ENCODE measurements at regions not wholly inside any gene's neighbourhood (a gene's known extent, or its start where the extent isn't known, plus 50 kb on each side); places are given as distances from the start of the nearest gene placed in this dataset.

GRCh38 chr5:161960314-161960713 lies 107.3 kb upstream of the GABRG2 start:
- DNase-seq (ENCODE audit: low spot score) = no peak

DNA sequence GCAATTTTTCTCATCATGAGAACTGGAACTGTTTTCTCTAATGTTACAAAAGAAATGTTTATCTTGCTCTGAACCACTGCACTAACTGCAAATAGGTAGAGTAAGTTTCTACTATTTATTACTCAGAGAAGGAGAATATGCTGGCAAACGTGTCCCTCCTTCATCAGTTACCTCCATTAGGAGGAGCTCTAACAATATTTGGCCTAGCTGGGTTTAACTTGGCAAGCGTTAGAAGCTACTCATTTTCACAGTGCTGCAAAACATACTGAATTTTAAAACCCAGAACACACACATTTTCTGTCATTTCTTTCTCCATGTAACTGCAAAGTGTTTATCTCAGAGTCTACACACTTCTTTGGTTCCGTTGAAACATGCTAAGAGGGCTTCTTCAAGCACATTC lies 101.0 kb upstream of the GABRG2 start:
- peak; percentile 35 for DNase-seq (ENCODE audit: low spot score)

GRCh38 chr5:161975350-161975749 lies 92.2 kb upstream of the GABRG2 start:
- no peak for DNase-seq (ENCODE audit: low spot score)

DNA sequence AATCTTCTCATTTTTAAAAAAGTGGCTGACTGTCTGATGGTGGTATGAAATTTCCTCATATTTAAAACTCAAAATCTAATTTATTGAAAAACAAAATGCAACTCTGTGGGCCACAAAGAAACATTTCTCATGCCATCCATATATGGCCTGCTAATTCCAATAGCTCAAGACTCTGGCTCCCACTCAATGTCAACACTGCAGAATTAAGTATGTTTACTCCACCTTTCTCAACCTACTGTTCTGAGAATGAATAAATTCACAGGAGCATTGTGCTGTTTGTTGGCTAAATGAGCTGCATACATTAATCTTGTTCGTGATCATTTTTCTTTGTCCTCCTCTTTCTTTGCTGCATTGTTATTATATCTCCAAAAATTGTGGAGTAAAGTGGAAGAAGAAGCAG lies 79.5 kb upstream of the GABRG2 start:
- no peak for DNase-seq (ENCODE audit: low spot score)
